Right ventricle myocardium inferior (tissue), 1 donor: ENCODE measurements at regions not wholly inside any gene's neighbourhood (a gene's known extent, or its start where the extent isn't known, plus 50 kb on each side); places are given as distances from the start of the nearest gene placed in this dataset.
"Not testable (repeated sequence)": the region's sequence is repeated elsewhere in the genome, so short reads cannot be mapped to it uniquely, and the experiment has no call there.

Experiments
- ATAC-seq: fragments of 200-7000 bp; cut with Tn5 transposase; one replicate; pipeline ENCODE4 v1.9.1; 2020; ENCODE audit warnings: mild to moderate bottlenecking, moderate library complexity
- DNase-seq: peaks from one replicate; pipeline ENCODE4 v3.0.0; 2021; ENCODE audit errors: missing footprints
- intact Hi-C: fragments of 100-400 bp; cut with DNase I; formaldehyde crosslinking; loops from one replicate; pipeline ENCODE4 v1.11.0; 2022
- donor health status: DM: no; HTN: yes; CAD: no; lungs with severe emphysema.

GRCh38 chr11:29244355-29244754 is 772.5 kb downstream of the KCNA4 start:
- no peak for ATAC-seq
- intact Hi-C loops = no loop called here
- no peak for DNase-seq

- no peak for ATAC-seq
These were observed 773.2 kb downstream of the KCNA4 start for GRCh38 chr11:29243616-29244015.

GRCh38 chr11:29231991-29232390 is 784.8 kb downstream of the KCNA4 start:
- ATAC-seq = no peak
- intact Hi-C loops = no loop called here
- no peak for DNase-seq

More at GRCh38 chr11:29243616-29244015, 773.2 kb downstream of the KCNA4 start:
- intact Hi-C loops = no loop called here
- no peak for DNase-seq

GRCh38 chr11:29231586-29231985 is 785.2 kb downstream of the KCNA4 start:
- intact Hi-C loops = no loop called here
- ATAC-seq = no peak
- DNase-seq = no peak

- DNase-seq = no peak
- no peak for ATAC-seq
- intact Hi-C loops = no loop called here
These were observed 789.0 kb downstream of the KCNA4 start for GRCh38 chr11:29227811-29228210.

GRCh38 chr11:29224739-29225384 is 792.0 kb downstream of the KCNA4 start:
- ATAC-seq = no peak
- DNase-seq = no peak
- intact Hi-C loops = no loop called here

GRCh38 chr11:29219531-29219930 is 797.3 kb downstream of the KCNA4 start:
- DNase-seq, ATAC-seq, intact Hi-C loops: not testable (repeated sequence)

GRCh38 chr11:29217901-29218300 is 798.9 kb downstream of the KCNA4 start:
- no peak for ATAC-seq
- intact Hi-C loops = no loop called here

GRCh38 chr11:29214833-29215232 is 802.0 kb downstream of the KCNA4 start:
- DNase-seq (no peak), ATAC-seq (no peak)
- intact Hi-C loops = no loop called here

More at GRCh38 chr11:29217901-29218300, 798.9 kb downstream of the KCNA4 start:
- no peak for DNase-seq

- DNase-seq (no peak), ATAC-seq (no peak)
- intact Hi-C loops = no loop called here
These were observed 805.6 kb downstream of the KCNA4 start for GRCh38 chr11:29211202-29211601.

- intact Hi-C loops = no loop called here
- ATAC-seq (no peak), DNase-seq (no peak)
These were observed 806.4 kb downstream of the KCNA4 start for GRCh38 chr11:29210426-29210825.

GRCh38 chr11:29208117-29208516 is 808.7 kb downstream of the KCNA4 start:
- ATAC-seq (no peak), DNase-seq (no peak)
- intact Hi-C loops = no loop called here

- DNase-seq = no peak
- intact Hi-C loops = no loop called here
- no peak for ATAC-seq
These were observed 815.9 kb downstream of the KCNA4 start for GRCh38 chr11:29200791-29201562.

GRCh38 chr11:29190313-29190712 is 826.5 kb downstream of the KCNA4 start:
- ATAC-seq (no peak), DNase-seq (no peak)
- intact Hi-C loops = no loop called here

GRCh38 chr11:29187215-29187614 is 829.6 kb downstream of the KCNA4 start:
- intact Hi-C loops = no loop called here
- ATAC-seq = no peak
- no peak for DNase-seq

- intact Hi-C loops = no loop called here
- no peak for ATAC-seq
- DNase-seq = no peak
These were observed 831.6 kb downstream of the KCNA4 start for GRCh38 chr11:29184939-29185890.

- DNase-seq = no peak
- no peak for ATAC-seq
- intact Hi-C loops = no loop called here
These were observed 833.5 kb downstream of the KCNA4 start for GRCh38 chr11:29183301-29183700.

GRCh38 chr11:29173660-29174062 is 843.2 kb downstream of the KCNA4 start:
- DNase-seq (no peak), ATAC-seq (no peak)
- intact Hi-C loops = no loop called here

- ATAC-seq = no peak
- no peak for DNase-seq
- intact Hi-C loops = no loop called here
These were observed 845.4 kb downstream of the KCNA4 start for GRCh38 chr11:29171360-29171950.
